ENCODE measurements at regions not wholly inside any gene's neighbourhood (a gene's known extent, or its start where the extent isn't known, plus 50 kb on each side); places are given as distances from the start of the nearest gene placed in this dataset.
"Not testable (repeated sequence)": the region's sequence is repeated elsewhere in the genome, so short reads cannot be mapped to it uniquely, and the experiment has no call there.

DNA sequence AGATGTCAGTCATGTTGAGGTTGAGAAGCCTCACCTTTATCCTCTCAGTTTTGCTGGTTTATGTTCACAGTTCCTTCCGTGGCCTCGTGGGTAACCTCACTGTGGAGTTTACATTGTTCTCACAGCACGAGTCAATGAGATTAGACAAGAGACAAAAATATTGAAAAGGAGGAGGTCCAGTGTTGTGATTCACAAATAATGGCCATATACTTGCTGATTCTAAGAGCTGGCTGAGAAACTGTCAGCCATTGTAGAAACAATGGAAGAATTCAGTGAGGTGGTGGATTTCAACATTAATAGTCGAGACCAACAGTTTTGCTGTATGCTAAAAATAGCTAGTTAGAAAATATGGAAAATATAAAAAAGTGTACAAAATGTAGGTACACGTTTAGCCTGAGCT, 176.4 kb upstream of the WSCD1 start:
- no peak for DNase-seq (ENCODE audit: low read depth in 3 of 3, low spot score in 2 of 3)

DNA sequence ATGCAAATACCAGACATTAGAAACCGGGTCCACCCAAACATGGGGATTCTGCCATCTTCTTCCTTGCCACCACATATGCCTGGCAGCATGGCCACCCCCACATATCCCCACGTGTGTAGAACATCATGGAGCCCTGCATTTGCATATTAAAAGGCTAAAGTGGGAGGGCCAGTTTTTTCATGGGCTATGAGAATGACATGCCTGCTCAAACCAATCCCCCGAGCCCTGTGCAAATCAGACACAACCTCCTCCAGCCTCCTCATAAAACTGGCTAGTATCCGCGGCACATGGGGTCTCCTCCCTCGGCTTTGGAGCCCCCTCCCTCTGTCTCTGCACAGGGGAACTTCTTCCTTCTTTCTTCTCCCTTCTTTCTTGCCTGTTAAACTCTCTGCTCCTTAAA, 174.9 kb upstream of the WSCD1 start:
- no peak for DNase-seq (ENCODE audit: low read depth in 3 of 3, low spot score in 2 of 3)

DNA sequence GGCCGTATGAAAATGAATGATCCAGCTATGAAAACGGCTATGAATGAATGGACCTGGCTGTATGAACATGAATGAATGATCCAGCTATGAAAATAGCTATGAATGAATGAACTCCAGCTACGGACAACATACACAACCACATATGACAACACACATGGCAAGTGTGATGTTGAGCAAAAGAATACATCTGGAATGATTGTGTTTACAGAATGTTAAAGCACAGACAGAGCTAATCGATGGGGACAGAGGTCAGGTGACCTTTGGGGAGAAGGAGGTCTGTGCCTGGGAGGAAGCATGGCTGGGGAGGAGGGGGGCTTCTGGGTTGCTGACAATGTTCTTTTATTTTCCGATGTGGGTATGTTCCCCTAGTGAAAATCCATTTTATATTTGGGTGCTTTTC, 174.0 kb upstream of the WSCD1 start:
- DNase-seq (ENCODE audit: low read depth in 3 of 3, low spot score in 2 of 3): no peak

DNA sequence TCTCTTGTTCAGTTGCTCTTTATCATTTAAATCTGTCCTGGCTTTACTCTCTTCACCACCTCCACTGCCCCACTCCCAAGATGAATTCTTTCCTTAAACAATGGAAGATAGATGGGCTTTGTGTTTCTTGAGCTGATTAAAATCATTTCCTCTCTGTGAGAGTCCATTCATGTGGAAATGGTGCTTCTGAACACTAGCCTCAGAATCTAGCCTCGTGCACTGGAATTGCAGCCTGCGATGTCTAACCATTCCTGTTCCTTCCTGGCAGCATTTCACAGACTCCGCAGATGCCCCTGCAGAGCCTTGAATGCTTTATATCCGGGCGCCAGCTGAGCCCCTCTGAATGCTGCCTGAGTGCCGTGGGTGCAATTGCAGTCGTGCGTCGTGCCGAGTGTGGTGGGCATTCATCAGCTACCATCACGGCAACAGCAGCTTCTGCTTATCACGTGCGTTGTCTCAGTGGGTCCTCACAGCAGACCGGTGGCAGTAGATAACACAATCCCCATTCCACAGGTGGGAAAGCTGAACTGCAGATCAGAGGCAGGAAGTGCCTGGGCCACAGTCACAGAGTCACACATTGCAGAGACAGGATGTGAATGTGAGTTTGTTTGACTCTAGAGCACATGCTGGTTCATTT, 172.8 kb upstream of the WSCD1 start:
- no peak for DNase-seq (ENCODE audit: low read depth in 3 of 3, low spot score in 2 of 3)

DNA sequence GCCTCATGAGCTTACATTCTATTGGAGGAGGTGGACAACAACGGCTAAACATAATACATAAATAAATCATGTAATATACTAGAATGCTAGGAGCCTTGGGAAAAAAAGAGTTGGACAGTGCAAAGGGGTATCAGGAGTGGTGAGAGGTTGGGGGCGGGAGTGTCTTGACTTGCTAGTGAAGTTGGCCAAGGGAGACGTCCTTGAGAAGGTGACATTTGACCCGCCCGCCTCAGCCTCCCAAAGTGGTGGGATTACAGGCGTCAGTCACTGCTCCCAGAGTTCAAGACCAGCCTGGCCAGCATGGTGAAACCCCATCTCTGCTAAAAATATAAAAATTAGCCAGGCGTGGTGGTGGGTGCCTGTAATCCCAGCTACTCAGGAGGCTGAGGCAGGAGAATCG, 172.2 kb upstream of the WSCD1 start:
- not testable (repeated sequence) for DNase-seq (ENCODE audit: low read depth in 3 of 3, low spot score in 2 of 3)

DNA sequence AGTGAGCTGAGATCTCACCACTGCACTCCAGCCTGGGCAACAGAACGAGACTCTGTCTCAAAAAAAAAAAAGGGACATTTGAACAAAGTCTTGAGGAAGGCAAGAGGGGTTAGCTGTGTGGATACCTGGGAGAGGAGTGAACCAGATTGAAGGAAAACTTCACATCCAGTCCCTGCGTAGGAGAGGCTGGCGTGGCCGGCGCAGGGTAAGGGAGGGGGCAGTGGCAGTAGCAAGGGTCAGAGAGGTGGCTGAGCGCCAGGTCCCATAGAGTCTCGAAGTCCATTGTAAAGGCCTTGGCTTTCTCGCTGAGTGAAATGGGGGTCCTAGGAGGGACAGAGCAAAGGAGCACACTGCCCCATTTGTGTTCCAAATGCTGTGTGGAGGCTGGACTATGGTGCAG, 171.8 kb upstream of the WSCD1 start:
- DNase-seq (ENCODE audit: low read depth in 3 of 3, low spot score in 2 of 3): no peak

DNA sequence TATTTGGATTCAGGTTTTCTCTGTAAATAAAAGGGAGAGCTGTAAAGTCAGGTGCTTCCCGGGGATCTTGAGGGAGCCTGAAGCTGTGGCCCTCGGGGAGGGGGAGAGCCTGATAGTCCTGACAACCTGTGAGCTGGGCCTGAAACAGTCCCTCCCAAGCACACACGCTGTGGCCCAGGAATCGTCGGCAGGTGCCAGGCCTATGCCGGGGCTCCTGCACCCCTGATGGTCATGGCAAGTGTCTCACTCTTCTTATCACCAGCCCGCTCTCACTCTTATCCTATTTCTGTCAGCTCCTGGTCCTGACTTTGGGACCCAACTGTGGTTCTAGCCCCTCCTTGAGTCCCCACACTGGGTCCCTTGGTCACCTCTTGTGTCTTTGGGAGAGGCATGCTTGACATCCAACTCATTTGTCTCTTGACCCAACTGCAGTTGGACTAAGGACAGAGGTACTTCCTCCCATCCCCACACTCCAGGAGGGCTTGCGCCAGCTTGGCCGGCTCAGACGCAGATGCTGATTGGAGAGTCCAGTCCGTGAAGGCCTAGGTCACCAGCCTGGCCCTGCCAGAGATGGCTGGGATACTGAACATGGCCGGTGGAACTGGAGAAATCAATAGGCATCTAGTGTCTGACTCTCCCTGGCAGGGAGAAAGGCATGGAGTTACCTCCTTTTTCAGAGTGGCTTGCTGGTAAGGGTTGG, 170.5 kb upstream of the WSCD1 start:
- DNase-seq (ENCODE audit: low read depth in 3 of 3, low spot score in 2 of 3): no peak

DNA sequence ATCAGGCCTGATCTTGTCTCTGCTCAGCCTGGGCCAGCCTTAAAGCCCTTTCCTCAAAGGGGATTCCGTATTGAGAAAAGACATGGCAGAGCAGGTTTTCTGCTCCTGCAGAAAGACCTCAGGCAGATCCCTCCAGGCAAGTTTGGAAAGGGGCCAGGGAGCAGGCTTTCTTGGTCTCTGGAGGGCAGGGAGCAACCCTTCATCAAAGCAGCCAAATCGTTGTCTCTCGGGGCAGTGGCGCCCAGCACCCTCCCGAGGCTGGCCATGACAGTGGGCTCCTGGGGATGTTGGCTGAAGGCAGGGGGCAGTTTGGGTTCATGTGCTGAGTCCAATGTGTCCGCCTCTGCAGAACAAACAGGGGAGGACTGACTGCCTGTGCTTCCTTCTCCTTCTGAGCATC, 168.4 kb upstream of the WSCD1 start:
- DNase-seq (ENCODE audit: low read depth in 3 of 3, low spot score in 2 of 3): no peak

DNA sequence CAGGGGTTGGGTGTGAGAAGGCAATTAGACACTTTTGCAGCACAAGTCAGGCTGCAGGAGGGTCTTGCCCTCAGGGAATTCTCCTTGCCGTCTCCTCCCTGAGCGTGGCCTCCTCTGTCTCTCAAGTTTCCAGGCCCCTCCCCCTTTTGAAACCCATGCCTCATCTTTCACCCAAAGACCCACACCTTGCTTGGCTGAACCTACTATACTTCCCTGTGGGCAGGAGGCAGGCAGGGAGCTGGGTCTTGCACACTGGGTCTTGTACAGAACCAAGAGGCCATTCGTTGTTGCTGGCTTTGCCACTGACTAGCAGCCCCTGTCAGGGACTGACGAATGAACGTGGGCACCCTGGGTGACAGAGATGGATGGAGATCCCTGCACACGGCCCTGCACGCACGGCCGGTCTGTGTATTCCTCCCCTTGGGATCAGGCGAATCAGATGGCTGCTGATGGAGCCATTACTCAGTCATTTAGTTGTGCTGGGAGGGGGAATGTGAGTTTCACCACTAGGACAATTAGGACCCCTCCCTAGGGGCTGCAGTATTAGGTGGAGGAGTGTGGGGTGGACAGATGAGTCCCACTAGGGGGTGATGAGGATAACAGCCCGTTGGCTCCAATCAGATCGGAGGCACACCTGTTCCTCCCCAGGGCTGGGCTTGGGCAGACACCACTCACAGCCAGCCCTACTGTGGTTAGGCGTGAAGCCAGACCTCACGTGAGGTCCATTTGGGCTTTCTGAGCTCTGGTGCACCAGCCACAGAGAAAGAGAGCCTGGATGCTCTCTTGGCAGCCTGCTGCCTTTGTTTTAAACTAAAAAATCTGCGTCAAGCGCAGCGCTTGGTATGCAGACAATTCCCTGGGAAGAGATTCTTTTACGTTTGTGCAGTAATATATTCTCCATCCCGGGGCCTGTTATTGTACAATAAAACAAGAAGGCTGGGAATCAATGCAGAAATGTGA, 167.7 kb upstream of the WSCD1 start:
- no peak for DNase-seq (ENCODE audit: low read depth in 3 of 3, low spot score in 2 of 3)

DNA sequence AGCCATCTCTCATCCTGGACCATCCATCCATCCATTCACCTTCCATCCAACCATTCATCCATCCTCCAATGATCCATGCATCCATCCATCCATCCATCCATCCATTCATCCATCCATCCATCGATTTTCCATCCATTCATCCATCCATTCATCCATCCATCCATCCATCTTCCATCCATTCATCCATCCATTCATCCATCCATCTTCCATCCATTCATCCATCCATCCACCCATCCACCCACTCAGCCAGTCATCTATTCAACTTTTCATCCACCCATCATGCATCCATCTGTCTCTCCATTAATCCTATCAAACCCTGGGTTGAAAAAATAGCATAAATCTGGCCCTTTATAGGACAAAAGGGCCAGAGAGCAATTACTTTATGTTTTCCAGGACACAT, 158.3 kb upstream of the WSCD1 start:
- no peak for DNase-seq (ENCODE audit: low read depth in 3 of 3, low spot score in 2 of 3)

DNA sequence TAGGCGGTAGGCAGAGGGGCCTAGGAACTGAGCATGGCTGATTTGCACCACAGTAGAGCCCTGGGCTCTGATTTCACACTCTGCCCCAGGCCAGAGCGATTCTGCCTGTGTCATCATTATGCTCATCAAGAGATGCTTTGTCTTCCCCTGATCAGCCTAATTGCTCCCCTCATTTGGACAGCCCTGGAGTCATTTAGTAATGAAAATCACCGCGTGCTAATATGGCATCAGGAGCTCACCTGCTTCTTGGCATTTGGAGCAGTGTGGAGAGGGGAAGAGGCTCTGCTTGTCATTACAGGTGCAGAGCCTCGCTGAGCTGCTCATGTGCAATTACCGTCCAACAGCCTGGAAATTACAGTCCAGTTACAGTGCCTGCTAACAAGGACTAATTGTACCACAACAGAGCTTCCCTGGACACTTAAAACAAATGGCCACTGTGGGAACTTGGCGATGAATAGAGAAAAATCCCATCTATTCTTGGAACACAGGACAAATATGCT, 157.1 kb upstream of the WSCD1 start:
- no peak for DNase-seq (ENCODE audit: low read depth in 3 of 3, low spot score in 2 of 3)

DNA sequence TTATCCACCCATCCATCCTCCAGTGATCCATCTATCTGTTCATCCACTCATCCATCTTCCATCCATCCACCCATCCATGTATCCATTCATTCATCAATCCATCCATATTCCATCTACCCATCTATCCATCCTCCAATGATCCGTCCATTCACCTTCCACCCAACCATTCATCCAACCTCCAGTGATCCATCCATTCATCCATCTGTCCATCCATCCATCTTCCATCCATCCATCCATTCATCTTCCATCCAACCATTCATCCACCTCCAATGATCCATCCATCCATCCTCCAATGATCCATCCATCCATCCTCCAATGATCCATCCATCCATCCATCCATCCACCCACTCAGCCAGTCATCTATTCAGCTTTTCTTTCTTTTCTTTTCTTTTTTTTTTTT, 156.5 kb upstream of the WSCD1 start:
- DNase-seq (ENCODE audit: low read depth in 3 of 3, low spot score in 2 of 3): no peak

DNA sequence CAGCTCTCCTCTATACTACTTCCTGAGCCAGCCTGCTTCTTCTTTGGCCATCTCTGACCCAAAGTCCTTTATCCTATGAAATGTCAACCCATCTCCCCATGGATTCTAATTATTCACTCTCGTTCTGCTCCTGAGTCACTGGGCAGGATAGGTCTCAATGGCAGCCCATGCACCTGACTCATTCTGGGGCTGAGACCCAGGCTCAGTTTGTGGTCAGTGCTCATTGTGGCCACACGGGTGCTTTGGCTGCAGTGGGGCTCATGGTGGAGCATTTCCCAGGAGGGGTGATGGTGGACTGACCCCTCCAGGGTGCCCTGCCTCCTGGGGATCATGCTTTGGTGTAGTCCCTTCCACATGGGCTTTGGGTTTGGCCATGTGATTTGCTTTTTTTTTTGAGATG, 154.8 kb upstream of the WSCD1 start:
- DNase-seq (ENCODE audit: low read depth in 3 of 3, low spot score in 2 of 3): no peak

DNA sequence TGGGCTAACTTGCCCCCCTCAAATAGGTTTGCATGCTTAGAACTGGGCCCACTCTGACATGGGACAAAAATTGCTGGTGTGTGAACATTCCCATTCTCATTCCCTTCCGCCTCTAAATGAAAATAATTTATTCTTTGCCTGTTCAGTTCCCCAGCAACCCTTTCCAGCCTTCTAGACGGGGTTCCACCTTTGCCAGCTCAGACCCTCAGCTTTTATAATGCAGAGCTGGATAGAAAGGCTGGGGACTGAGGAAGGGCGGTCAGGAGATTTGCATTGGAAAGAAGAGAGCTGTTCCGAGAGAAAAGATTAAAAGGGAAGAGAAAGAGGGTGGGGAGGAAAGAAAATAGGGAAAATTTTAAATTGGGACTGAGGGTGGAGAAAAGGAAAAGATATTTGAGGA, 151.1 kb upstream of the WSCD1 start:
- DNase-seq (ENCODE audit: low read depth in 3 of 3, low spot score in 2 of 3): no peak

DNA sequence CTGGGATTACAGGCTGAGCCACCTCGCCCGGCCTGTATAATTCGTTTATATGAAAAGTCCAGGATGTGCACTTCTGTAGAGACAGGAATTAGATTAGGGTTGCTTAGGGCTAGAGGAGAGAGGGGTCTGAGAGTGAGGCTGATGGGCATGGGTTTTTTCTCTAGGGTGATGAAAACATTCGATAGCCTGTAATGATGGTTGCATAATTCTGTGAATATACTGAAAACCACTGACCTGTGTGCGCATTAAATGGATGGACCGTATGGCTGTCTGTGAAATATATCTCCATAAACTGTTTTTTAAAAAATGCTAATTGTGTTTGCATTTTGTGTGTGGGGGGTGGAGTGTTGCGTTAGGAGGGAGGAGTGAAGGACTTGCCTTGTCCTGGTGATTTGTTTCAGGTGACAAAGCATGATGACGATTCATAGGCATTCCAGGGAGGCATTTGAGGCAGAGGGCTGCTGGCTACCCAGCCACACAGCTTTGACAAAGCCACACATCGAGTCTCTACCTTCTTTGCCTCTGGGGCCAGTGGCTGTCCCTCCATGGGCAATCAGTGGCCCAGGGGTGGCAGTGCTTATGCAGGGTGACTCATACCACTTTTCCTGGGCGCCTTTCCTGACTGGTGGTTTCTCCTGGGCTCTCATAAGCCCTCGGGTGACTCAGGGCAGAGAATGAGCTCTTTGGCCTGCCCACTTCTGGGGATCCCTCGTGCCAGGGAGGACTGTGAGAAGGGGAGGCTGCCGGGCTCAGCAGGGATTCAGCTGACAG, 148.5 kb upstream of the WSCD1 start:
- no peak for DNase-seq (ENCODE audit: low read depth in 3 of 3, low spot score in 2 of 3)

DNA sequence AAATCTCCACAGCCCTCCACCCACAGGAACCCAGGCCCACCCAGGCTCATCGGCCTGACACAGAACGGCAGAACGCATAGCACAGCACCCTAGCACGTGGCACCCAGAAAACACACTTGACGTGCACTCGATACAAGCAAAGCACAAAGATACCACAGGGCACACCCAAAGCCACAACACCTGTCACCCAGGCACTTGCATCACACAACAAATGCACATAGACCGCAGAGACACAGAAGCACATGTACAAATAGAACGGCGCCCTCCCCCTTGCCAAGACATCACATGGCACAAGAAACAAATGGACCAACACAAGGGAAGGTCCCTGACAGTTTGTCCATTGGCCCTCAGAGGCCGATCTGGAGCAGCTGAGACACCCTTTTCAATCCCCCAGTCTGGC, 147.7 kb upstream of the WSCD1 start:
- no peak for DNase-seq (ENCODE audit: low read depth in 3 of 3, low spot score in 2 of 3)

DNA sequence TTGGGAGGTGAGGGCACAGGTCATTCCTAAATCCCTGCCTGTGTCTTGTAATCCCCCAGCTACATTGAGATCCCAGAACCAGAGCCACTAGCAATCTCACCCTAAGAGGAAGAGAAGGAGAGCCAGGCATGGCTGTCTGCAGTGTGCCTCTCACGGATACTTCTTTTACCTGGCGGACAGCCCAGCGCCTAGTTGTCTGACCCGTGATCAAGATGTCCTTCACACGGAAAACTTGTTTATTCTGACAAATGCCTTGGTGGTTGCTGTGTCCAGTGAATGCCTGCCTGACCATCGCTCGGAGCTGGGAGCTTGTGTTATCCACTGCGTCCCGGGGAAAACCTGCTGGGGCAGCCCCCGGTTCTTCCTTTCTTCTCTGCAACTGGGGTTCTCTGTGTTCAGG, 140.5 kb upstream of the WSCD1 start:
- DNase-seq (ENCODE audit: low read depth in 3 of 3, low spot score in 2 of 3): no peak

DNA sequence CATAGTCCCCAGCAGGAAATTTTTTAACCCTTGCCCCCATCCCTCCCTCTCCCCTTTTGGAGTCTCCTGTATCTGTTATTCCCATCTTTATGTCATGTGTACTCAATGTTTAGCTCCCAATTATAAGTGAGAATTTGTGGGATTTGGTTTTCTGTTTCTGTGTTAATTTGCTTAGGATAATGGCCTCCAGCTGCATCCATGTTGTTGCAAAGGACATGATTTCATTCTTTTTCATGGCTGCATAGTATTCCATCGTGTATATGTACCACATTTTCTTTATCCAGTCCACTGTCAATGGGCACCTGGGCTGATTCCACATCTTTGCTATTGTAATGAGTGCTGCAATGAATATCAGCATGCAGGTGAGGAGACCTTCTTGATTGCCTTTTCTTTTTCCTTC, 139.6 kb upstream of the WSCD1 start:
- not testable (repeated sequence) for DNase-seq (ENCODE audit: low read depth in 3 of 3, low spot score in 2 of 3)

DNA sequence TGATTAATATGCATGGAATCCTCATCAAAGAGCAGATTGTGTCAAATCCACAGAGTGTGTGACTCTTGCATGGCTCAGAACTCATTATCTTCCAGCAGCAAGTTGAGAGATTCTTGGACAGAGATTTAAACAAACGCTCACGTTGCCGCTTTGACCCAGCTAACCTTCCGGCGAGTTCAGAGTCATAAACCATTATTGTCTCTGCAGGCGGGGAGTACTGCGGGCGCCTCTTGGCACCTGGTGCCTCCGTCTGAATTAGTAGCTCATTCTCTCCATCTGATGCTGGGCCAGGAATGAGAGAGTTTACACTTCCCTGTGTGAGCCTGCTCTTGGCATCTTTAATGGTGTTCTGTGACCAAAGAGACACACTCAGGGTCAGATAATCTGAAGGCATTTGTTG, 138.6 kb upstream of the WSCD1 start:
- no peak for DNase-seq (ENCODE audit: low read depth in 3 of 3, low spot score in 2 of 3)

DNA sequence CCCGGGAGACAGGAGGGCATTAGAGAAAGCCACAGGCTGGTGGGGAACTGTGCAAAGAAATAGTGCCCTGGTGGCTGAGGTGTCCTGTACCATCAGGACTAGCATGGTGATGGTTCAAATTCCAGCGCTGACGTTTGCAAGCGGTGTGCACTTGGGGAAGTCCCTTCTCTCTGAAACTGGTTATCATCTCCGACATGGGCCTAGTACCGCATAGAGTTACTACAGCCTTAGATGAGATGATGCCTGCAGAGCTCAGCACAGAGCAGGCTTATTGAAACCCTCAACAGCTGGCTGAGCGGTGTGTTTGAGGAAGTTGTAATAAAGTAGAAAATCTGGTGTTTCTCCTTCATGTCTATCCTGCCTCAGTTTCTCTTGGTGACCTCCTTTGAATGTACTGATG, 136.7 kb upstream of the WSCD1 start:
- DNase-seq (ENCODE audit: low read depth in 3 of 3, low spot score in 2 of 3): no peak

DNA sequence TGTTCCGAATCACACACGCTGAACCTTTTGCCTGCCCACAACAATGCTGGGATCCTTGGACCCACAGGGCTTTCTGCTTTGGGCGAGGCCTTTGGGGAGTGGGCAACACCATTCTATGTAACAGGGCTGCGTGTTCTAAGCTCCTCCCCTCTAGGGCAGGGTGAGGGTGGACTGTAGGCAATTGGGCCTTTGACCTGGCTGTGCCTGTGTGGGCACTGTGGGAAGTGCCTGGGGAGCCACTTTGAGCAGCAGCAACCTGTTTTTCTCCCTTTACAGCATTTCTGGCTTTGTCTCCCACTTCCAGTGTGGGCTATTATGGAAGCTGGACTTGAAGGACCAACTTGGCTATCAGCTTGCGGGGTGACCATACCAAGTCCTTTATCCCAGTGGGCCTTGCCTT, 128.9 kb upstream of the WSCD1 start:
- no peak for DNase-seq (ENCODE audit: low read depth in 3 of 3, low spot score in 2 of 3)
